GM06990 (cell line): ENCODE measurements at regions not wholly inside any gene's neighbourhood (a gene's known extent, or its start where the extent isn't known, plus 50 kb on each side); places are given as distances from the start of the nearest gene placed in this dataset.

ENCODE experiments used
- DNase-seq: peaks from one replicate; pipeline ENCODE4 v3.0.0-alpha.2; 2011; ENCODE audit not compliant: insufficient read length; ENCODE audit errors: extremely low read depth
- H3K27me3 ChIP-seq: replicated peaks from 2 replicates; pipeline ENCODE4 v1.6.0; 2011; ENCODE audit warnings: low read length; ENCODE audit not compliant: control insufficient read depth, insufficient read depth
- H3K36me3 ChIP-seq: 2 replicates; pipeline ENCODE4 v1.5.1; 2011; ENCODE audit warnings: low read length; ENCODE audit not compliant: control insufficient read depth, insufficient read depth
- H3K4me3 ChIP-seq: replicated peaks from 2 replicates; pipeline ENCODE4 v1.5.1; 2011; ENCODE audit warnings: low read depth, mild to moderate bottlenecking, control low read depth, low read length
- CTCF ChIP-seq: IDR thresholded peaks from 2 replicates; pipeline ENCODE4 v1.5.1; 2011; ENCODE audit warnings: low read length, control low read depth, mild to moderate bottlenecking, inconsistent platforms; ENCODE audit not compliant: insufficient read depth, poor library complexity, severe bottlenecking

GRCh38 chr1:213891989-213892902 lies 95.5 kb upstream of the PROX1 start:
- no peaks in the 10 kb centered on the region for H3K36me3 ChIP-seq
- no peak for TF ChIP-seq CTCF
- no peak for DNase-seq
- no peak overlapping the region for H3K4me3 ChIP-seq
- no peaks in the 10 kb centered on the region for H3K27me3 ChIP-seq

GRCh38 chr1:213898684-213899083 lies 89.1 kb upstream of the PROX1 start:
- Histone ChIP-seq H3K27me3 (no peaks in the 10 kb centered on the region), H3K4me3 (no peak overlapping the region), H3K36me3 (no peaks in the 10 kb centered on the region)
- no peak for DNase-seq
- TF ChIP-seq CTCF = no peak

- Histone ChIP-seq H3K36me3 (no peaks in the 10 kb centered on the region), H3K4me3 (no peak overlapping the region), H3K27me3 (no peaks in the 10 kb centered on the region)
- DNase-seq = no peak
- TF ChIP-seq CTCF = no peak
Observed at GRCh38 chr1:213899413-213899812, 88.4 kb upstream of the PROX1 start.

- TF ChIP-seq CTCF = no peak
Observed at GRCh38 chr1:213905344-213905743, 82.4 kb upstream of the PROX1 start.

GRCh38 chr1:213908521-213908920 lies 79.3 kb upstream of the PROX1 start:
- TF ChIP-seq CTCF = no peak
- no peaks in the 10 kb centered on the region for H3K36me3 ChIP-seq
- no peak for DNase-seq
- H3K4me3 ChIP-seq = no peak overlapping the region
- H3K27me3 ChIP-seq = no peaks in the 10 kb centered on the region; the same call in 1 of the 2 replicates

More at GRCh38 chr1:213905344-213905743, 82.4 kb upstream of the PROX1 start:
- Histone ChIP-seq H3K4me3 (no peak overlapping the region), H3K36me3 (no peaks in the 10 kb centered on the region), H3K27me3 (no peaks in the 10 kb centered on the region; the same call in 1 of the 2 replicates)
- DNase-seq = no peak
